T1000 (cell line): ENCODE measurements at regions not wholly inside any gene's neighbourhood (a gene's known extent, or its start where the extent isn't known, plus 50 kb on each side); places are given as distances from the start of the nearest gene placed in this dataset.
"Not testable (repeated sequence)": the region's sequence is repeated elsewhere in the genome, so short reads cannot be mapped to it uniquely, and the experiment has no call there.

Source experiments
- DNase-seq: peaks from one replicate; lab custom pipeline; 2025; ENCODE audit warnings: mixed read lengths; lab: John Stamatoyannopoulos, UW

GRCh38 chr6:144534180-144534579 is 249.0 kb downstream of the UTRN start:
- no peak for DNase-seq

DNA sequence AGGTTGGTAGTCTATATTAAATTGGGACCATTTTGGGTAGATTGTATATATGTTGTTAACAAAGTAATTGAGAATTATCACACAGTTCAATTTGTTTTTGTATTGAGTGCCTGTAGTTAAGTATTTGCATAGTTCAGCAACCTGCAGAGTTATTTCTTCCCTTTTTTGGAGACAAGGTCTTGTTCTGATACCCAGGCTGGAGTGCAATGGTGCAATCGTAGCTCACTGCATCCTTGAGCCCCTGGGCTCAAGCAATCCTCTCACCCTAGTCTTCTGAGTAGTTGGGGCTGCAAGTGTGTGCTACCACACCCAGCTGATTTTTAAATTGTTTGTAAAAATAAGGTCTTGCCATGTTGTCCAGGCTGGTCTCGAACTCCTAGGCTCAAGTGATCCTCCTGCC is 250.5 kb downstream of the UTRN start:
- no peak for DNase-seq

GRCh38 chr6:144536079-144536478 is 250.9 kb downstream of the UTRN start:
- no peak for DNase-seq

DNA sequence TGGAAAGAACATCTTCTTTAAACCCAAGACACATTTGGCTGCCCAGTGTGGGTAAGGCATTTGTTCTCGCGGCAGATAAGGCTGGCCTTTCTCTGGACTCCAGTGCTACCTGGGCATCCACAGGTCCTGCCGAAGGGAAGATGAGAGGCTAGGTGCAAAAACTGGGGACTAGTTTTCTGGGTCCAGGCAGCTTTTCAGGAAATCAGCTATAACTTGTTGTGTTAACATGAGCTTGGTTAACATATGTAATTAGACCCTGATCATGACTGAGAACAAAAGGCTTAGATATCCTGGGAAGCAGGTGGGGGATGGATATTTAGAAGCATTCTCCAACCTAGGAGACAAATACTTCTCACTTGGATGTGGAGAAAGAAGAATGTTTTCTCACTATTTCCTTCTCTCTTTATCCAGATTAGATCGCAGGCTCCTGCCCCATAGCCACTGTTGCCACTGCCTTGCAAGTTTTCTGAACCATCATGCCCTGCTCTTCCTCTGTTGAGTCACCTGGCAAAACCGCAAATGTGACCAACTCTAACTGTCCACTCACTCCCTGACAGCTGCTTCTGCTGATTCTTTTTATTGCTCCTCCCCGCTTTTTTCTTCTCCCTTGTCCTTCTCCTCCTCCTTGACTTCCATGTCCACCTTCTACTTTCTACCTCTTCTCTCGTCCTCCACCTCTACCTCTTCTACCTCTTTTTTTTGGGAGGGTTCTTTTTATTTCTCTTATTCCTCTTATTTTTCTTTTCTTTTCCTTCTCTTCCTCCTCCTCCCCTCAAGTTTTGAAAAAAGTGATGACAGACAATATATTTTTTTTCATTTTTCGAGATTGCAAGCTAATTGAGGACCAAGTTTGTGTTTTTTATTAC is 258.1 kb downstream of the UTRN start:
- DNase-seq: peak; percentile 17

DNA sequence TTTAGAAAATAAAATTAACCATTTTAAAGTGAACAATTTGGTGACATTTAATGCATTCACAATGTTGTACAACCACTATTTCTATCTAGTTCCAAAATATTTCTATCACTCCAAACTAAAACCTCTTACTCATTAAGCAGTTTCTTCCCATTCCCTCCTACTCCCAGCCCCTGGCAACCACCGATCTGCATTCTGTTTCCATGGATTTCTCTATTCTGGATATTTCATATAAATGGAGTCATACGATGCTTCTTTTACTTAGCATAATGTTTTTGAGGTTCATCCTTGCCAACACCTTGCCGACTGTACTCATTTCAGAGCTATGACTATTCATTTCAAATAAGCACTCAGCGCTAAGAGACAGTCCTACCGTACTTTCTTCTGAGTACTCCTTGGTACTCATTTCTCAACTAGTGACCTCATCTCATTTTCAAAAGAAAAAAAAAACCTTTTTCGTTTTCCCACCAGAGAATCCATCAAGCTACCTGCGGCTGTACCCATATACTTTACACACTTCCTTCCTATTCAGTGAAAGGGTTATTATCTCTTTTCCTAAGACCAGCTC is 259.2 kb downstream of the UTRN start:
- no peak for DNase-seq

GRCh38 chr6:144546807-144547206 is 261.7 kb downstream of the UTRN start:
- DNase-seq: no peak

GRCh38 chr6:144547409-144547808 is 262.3 kb downstream of the UTRN start:
- DNase-seq: no peak

GRCh38 chr6:144548536-144548935 is 263.4 kb downstream of the UTRN start:
- no peak for DNase-seq

DNA sequence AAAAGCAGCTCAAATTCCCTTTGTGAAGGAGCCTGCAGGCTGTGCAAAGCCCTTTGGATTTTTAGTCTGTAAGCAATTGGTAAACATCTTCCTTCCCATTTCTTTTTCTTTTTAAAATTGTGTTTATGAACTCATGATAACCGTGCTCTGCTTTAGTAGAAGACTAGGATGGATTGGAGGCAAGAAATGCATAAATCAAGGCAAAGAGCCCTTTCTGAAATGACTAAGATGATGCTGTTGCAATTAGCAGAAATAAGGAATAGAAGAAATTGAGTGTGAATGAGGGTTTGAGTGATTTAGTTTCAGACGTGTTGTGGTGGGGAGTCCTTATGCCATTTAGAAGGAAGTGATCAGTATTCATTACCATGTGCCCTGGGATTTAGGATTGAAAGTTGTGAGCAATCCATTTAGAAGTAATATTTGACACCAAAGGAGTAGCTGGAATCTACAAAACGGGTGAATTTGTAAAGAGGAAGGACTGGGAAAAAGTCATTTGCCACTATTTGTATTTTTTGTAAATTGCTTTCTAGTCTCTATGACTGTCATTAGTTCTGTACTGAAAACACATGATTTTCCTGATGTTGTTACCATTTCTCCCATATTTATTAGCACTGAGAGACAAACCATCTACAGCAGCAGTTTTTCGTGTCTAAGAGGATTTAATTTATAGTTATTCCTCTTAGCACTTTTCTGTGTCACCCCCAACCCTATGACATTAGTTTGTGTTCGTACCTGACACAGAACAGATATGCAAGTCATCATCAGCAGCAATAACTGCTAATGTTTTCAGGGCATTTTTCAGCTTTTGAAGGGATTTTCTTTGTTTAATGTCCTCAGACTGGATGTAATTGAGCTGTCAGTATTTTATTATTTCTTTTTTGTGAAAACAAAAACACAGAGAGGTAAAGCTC is 265.0 kb downstream of the UTRN start:
- DNase-seq: no peak

GRCh38 chr6:144551339-144551738 is 266.2 kb downstream of the UTRN start:
- no peak for DNase-seq

GRCh38 chr6:144555066-144555465 is 269.9 kb downstream of the UTRN start:
- no peak for DNase-seq

DNA sequence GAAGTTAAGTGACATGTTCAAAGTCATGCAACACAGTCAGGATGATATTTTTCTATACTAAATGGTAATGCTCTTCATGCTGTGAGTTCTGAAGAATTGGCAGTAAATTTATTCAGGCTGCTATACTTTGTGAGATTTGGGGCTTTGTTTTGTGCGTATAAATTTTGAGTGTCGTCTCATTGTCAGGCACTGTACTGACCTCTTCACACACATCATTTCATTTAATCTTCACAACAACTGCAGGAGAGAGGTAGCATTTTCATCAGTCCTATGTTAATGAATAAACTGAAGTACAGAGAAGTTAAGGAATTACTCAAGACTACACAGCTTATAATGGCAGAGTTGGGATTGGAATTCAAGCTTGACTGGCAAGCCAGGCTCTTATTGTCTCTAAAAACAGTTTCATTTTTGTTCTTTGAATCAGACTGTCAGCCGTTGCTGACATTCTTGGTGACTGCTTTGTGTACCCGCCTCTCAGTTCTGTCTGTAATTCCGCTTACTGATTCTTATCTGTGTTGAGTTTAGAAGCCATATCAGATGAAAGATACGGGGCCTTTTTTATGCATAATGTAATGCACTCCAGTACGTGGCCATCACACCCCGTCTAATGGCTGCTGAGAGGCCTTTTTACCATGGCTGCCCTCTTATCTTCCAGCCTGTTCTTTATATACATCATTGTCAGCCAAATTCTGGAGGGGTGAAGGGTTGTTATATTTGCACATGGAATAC is 274.9 kb downstream of the UTRN start:
- DNase-seq: no peak

- no peak for DNase-seq
Observed at GRCh38 chr6:144561455-144562043, 276.4 kb downstream of the UTRN start.

- DNase-seq: no peak
Observed at GRCh38 chr6:144564202-144564601, 279.1 kb downstream of the UTRN start.

DNA sequence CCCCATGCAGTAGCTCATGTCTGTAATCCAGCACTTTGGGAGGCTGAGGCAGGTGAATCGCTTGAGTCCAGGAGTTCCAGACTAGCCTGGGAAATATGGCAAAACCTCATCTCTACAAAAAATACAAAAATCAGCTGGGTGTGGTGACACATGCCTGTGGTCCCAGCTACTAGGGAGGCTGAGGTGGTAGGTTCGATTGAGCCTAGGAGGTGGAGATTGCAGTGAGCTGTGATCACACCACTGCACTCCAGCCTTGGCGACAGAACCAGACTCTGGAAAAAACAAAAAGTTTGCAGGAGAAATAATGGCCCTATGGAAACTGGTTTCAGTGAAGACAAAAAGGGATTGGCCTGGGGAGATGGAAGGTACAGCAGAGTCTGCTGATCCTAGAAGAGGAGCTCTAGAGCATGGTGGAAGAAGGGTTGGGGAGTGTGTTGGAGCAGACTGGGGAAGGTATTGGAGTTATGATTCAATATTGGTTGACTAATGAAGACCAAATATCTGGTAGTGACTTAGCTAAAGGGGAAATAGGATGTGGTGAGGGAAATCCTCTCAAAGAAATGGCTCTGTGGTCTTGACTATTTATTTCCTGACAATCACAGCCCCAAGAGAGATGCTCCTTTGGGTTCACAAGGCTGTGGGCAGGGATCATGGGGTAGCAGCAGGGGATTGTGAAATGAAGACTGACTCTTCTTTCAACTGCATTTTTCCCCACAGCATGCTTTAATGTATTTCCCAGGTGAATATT is 281.9 kb downstream of the UTRN start:
- no peak for DNase-seq

- DNase-seq: no peak
Observed at GRCh38 chr6:144568241-144568640, 283.1 kb downstream of the UTRN start.

GRCh38 chr6:144572541-144572940 is 287.4 kb downstream of the UTRN start:
- DNase-seq: not testable (repeated sequence)

DNA sequence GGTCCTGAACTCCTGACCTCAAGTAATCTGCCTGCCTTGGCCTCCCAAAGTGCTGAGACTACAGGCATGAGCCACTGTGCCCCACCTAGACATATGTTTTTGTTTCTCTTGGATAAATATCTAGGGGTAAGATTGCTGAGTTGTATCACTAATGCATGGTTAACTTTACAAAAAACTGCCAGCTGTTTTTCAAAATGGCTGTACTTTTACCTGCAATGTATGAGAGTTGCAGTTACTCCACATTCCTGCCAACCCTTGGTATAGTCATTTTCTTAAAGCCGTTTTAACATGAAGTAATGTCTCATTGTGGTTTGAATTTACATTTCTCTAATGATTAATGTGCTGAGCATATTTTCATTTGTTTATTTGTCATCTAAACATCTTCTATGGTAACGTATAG is 289.7 kb downstream of the UTRN start:
- no peak for DNase-seq

DNA sequence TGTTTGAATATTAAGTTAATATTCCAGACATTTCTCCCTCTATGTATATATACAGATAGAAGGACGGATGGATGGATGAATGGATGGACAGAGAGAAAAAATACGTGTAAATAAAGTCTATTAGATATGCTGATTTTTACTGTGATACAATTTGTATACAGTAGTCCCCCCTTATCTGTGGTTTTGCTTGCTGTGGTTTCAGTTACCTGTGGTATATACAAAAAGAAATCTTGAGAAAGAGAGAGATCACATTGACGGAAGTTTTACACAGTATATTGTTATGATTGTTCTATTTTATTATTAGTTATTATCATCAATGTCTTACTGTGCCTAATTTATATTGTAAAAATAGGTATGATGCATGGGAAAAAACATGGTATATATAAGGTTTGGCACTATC is 290.2 kb downstream of the UTRN start:
- no peak for DNase-seq

GRCh38 chr6:144576871-144577270 is 291.7 kb downstream of the UTRN start:
- DNase-seq: no peak
